K562 (cell line): ENCODE measurements at regions not wholly inside any gene's neighbourhood (a gene's known extent, or its start where the extent isn't known, plus 50 kb on each side); places are given as distances from the start of the nearest gene placed in this dataset.
"Not testable (repeated sequence)": the region's sequence is repeated elsewhere in the genome, so short reads cannot be mapped to it uniquely, and the experiment has no call there.

Source experiments
- ATAC-seq: fragments of 200-7000 bp; cut with Tn5 transposase; 3 replicates; pipeline ENCODE4 v1.9.1; 2020; ENCODE audit warnings: moderate library complexity
- BruUV-seq: library from RNA; stranded (reverse); fragments of 400-500 nt; replicated peaks from 2 replicates; lab custom pipeline; 2021; lab: Mats Ljungman, UMichigan
- CTCF ChIA-PET: fragments of 300-600 bp; formaldehyde crosslinking; extraction: SDS; loops from one replicate; lab custom pipeline; 2021; ENCODE audit warnings: low intra/inter-chr PET ratio; lab: Yijun Ruan, JAX
- POLR2A ChIA-PET: fragments of 300-600, 350-650 bp; sonication (Branson Sonifier 250); formaldehyde crosslinking; extraction: SDS; loops from one replicate; lab custom pipeline; 2021; ENCODE audit warnings: antibody characterized with exemption, inconsistent platforms; lab: Yijun Ruan, JAX
- DNase-seq, 4 experiments: peaks; one replicate each; pipeline versions ENCODE4 v3.0.0 to v3.0.0-alpha.2; 2011 to 2018; ENCODE audit warnings: low spot score in 3 of 4, mixed read lengths in 3 of 4; ENCODE audit errors: extremely low read depth in 1 of 4
- FAIRE-seq: peaks from 2 replicates; lab custom pipeline; 2011; peaks lifted over from hg19 to GRCh38; lab: Jason Lieb, UNC
- H2AFZ ChIP-seq: 2 replicates; pipeline ENCODE4 v1.6.0; 2011; ENCODE audit warnings: low read depth, low read length, control low read depth, inconsistent platforms
- H3K27ac ChIP-seq: fragments of 200-600 bp; 3 replicates; pipeline ENCODE4 v1.8.0; 2011; ENCODE audit warnings: low read depth, mild to moderate bottlenecking, control low read depth, inconsistent platforms, low read length, moderate library complexity, mixed read lengths; ENCODE audit errors: extremely low read depth
- H3K27me3 ChIP-seq, 2 experiments: fragments of 300-600 bp in 1 of 2; 2 replicates in 1 of 2; 3 replicates in 1 of 2; pipeline versions ENCODE4 v1.6.0 to v1.8.0; 2011; ENCODE audit warnings: inconsistent platforms in 2 of 2, low read length in 2 of 2, mild to moderate bottlenecking in 1 of 2, mixed read lengths in 1 of 2, moderate library complexity in 1 of 2; ENCODE audit not compliant: control insufficient read depth in 2 of 2, insufficient read depth in 2 of 2
- H3K36me3 ChIP-seq: fragments of 300-600 bp; 3 replicates; pipeline ENCODE4 v1.8.0; 2011; ENCODE audit warnings: mild to moderate bottlenecking, low read length, inconsistent platforms; ENCODE audit not compliant: control insufficient read depth, insufficient read depth
- H3K4me1 ChIP-seq, 2 experiments: fragments of 200-600 bp in 1 of 2; replicated peaks in 1 of 2; 2 replicates in 1 of 2; 3 replicates in 1 of 2; pipeline versions ENCODE4 v1.5.1 to v1.8.0; 2011; ENCODE audit warnings: inconsistent platforms in 2 of 2, low read length in 2 of 2, mild to moderate bottlenecking in 1 of 2, mixed read lengths in 1 of 2, moderate library complexity in 1 of 2; ENCODE audit not compliant: control insufficient read depth in 2 of 2, insufficient read depth in 2 of 2
- H3K4me2 ChIP-seq: 2 replicates; pipeline ENCODE4 v1.6.1; 2011; ENCODE audit warnings: low read length, control low read depth, inconsistent platforms, mixed read lengths; ENCODE audit not compliant: insufficient read depth
- H3K4me3 ChIP-seq: fragments of 200-600 bp; sonication (generic), shearing (Covaris generic); 2 replicates; pipeline ENCODE4 v1.5.1; 2016; ENCODE audit warnings: control low read depth, inconsistent platforms
- H3K79me2 ChIP-seq: fragments of 200-600 bp; 3 replicates; pipeline ENCODE4 v1.8.0; 2011; ENCODE audit warnings: low read length, inconsistent platforms; ENCODE audit not compliant: control insufficient read depth, insufficient read depth
- H3K9ac ChIP-seq, 2 experiments: 2 replicates each; pipeline versions ENCODE4 v1.6.0 to v1.6.1; 2011; ENCODE audit warnings: low read depth in 2 of 2, low read length in 2 of 2, control low read depth in 1 of 2, inconsistent platforms in 1 of 2, mild to moderate bottlenecking in 1 of 2, mixed read lengths in 1 of 2; ENCODE audit not compliant: insufficient read depth in 1 of 2
- H3K9me1 ChIP-seq: one replicate; pipeline ENCODE4 v1.6.0; 2011; ENCODE audit warnings: inconsistent platforms, mild to moderate bottlenecking, low read length, moderate library complexity; ENCODE audit not compliant: control insufficient read depth, insufficient read depth
- H3K9me3 ChIP-seq: replicated peaks from 2 replicates; pipeline ENCODE4 v1.5.1; 2011; ENCODE audit warnings: low read depth, low read length, inconsistent platforms; ENCODE audit not compliant: control insufficient read depth, insufficient read depth
- H4K20me1 ChIP-seq: replicated peaks from 2 replicates; pipeline ENCODE4 v1.6.1; 2011; ENCODE audit warnings: low read length, inconsistent platforms, mixed read lengths; ENCODE audit not compliant: control insufficient read depth, insufficient read depth
- WGBS: fragments of 100-300 bp; shearing (Covaris generic); methylation state at CpG from one replicate; pipeline ENCODE4 v1.1.6; 2016; ENCODE audit warnings: low coverage, mixed read lengths; ENCODE audit not compliant: insufficient coverage; ENCODE audit errors: missing lambda C conversion rate; 5-methylcytosine and 5-hydroxymethylcytosine counted together
- in situ Hi-C: fragments of 300-500 bp; cut with MboI; formaldehyde crosslinking; loops from 4 replicates; pipeline ENCODE4 v1.15.0; 2018; ENCODE audit warnings: inconsistent platforms, mixed read lengths
- intact Hi-C: fragments of 100-400 bp; cut with micrococcal nuclease; formaldehyde crosslinking; loops from 2 replicates; pipeline ENCODE4 v1.14.2; 2022

DNA sequence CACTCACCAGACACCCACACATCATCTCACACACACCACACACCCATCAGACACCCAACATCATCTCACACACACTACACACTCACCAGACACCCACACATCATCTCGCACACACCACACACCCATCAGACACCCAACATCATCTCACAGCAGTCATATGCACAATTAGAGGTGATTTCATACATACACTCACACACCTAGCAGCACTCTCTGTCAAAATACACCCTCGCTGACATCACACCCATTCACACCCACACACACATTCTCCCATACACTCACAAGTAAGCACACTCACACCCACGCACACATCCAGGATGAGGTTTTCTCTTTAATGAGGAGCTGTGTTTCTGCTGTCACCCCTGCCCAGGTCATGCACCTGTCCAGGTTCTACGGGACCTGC is 4368.2 kb upstream of the TPTE start:
- H3K9me3 ChIP-seq, H4K20me1 ChIP-seq, H2AFZ ChIP-seq, ATAC-seq, H3K27me3 ChIP-seq, intact Hi-C loops, H3K36me3 ChIP-seq, H3K79me2 ChIP-seq, H3K9ac ChIP-seq, H3K4me1 ChIP-seq, BruUV-seq, H3K4me3 ChIP-seq, DNase-seq, H3K27ac ChIP-seq, H3K9me1 ChIP-seq, POLR2A ChIA-PET, H3K4me2 ChIP-seq, CTCF ChIA-PET, in situ Hi-C loops, FAIRE-seq: not testable (repeated sequence)
- no CpG with 5 or more reads among the region's 4 CpGs for WGBS

GRCh38 chr21:6154524-6155320 is 4366.7 kb upstream of the TPTE start:
- 0 out of 3 replicates have a peak, but pooled peaks have one; percentile 32 for ATAC-seq
- H3K36me3 ChIP-seq, H3K27me3 ChIP-seq, H3K9me1 ChIP-seq, BruUV-seq, FAIRE-seq, H3K4me2 ChIP-seq, POLR2A ChIA-PET, H2AFZ ChIP-seq, H3K9me3 ChIP-seq, CTCF ChIA-PET, DNase-seq, H3K27ac ChIP-seq, H4K20me1 ChIP-seq, H3K4me1 ChIP-seq, H3K79me2 ChIP-seq, H3K4me3 ChIP-seq, H3K9ac ChIP-seq, intact Hi-C loops, in situ Hi-C loops: not testable (repeated sequence)
- no CpG with 5 or more reads among the region's 30 CpGs for WGBS

DNA sequence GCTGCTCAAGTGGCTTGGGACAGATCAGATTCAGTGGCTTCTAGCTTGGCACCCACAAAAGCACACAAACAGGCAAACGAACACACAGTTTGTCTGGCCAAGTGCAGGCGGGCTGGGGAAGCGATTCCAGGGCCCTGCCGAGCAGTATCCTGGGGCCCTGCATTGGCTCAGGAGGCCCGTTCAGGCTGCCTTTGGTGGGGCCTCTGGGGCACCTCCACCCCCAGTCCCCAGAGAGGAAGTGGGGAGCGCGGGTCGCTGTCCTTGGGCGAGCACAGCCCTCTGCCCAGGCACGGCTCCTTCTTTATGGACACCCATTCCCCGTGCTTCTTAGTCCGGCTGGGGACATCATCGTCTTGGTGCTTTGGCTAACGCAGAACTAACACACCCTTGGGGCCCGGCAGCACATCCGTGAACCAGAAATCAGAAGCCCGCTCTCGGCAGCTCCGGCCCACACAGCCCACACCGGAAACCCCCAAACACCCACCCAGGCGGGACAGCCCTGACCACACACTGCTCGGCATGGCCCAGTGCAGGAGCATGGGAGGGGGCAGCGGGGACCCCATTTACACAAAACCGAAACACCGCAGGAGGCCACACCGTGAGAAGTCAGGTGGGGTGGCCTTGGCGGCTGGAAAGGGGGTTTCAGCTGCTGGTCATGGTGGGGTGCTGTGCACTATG is 4364.5 kb upstream of the TPTE start:
- CTCF ChIA-PET, POLR2A ChIA-PET, in situ Hi-C loops, H4K20me1 ChIP-seq, H3K79me2 ChIP-seq, H2AFZ ChIP-seq, ATAC-seq, BruUV-seq, FAIRE-seq, H3K27ac ChIP-seq, H3K27me3 ChIP-seq, H3K36me3 ChIP-seq, H3K4me2 ChIP-seq, H3K4me3 ChIP-seq, H3K9me3 ChIP-seq, H3K4me1 ChIP-seq, intact Hi-C loops, DNase-seq, H3K9ac ChIP-seq, H3K9me1 ChIP-seq: not testable (repeated sequence)
- no CpG with 5 or more reads among the region's 27 CpGs for WGBS
